Esophagus muscularis mucosa (tissue), 4 donors: ENCODE measurements at regions not wholly inside any gene's neighbourhood (a gene's known extent, or its start where the extent isn't known, plus 50 kb on each side); places are given as distances from the start of the nearest gene placed in this dataset.

ENCODE experiments used
- CTCF ChIP-seq, 3 experiments: fragments of 200-600 bp in 2 of 3; fragments of 450-650 bp in 1 of 3; sonication (generic) in 2 of 3; IDR thresholded peaks; one replicate each; pipeline ENCODE4 v1.5.1; 2017 to 2019; ENCODE audit warnings: antibody characterized with exemption in 3 of 3, mild to moderate bottlenecking in 2 of 3, moderate library complexity in 1 of 3
- EP300 ChIP-seq: sonication (generic); formaldehyde crosslinking; IDR thresholded peaks from one replicate; pipeline ENCODE4 v1.6.1; 2017; ENCODE audit warnings: antibody characterized with exemption
- POLR2A ChIP-seq: fragments of 450-650 bp; IDR thresholded peaks from one replicate; pipeline ENCODE4 v1.6.1; 2017; ENCODE audit warnings: antibody characterized with exemption, moderate library complexity, mild to moderate bottlenecking, low read depth
- POLR2AphosphoS5 ChIP-seq, 2 donors: sonication (generic); formaldehyde crosslinking; IDR thresholded peaks; one replicate each; pipeline ENCODE4 v1.6.1; 2017; ENCODE audit warnings: antibody characterized with exemption in 2 of 2

GRCh38 chr15:62453981-62454380 lies 288.9 kb upstream of the C2CD4B start:
- no peak for TF ChIP-seq POLR2A
- no peak for TF ChIP-seq CTCF (IDR thresholded peaks at IDR 0.05)
- no peak for TF ChIP-seq EP300
- no peak for TF ChIP-seq POLR2AphosphoS5 (IDR thresholded peaks at IDR 0.05)
